ENCODE measurements at regions not wholly inside any gene's neighbourhood (a gene's known extent, or its start where the extent isn't known, plus 50 kb on each side); places are given as distances from the start of the nearest gene placed in this dataset.
"Not testable (repeated sequence)": the region's sequence is repeated elsewhere in the genome, so short reads cannot be mapped to it uniquely, and the experiment has no call there.

GRCh38 chr2:121052023-121052422, 233.0 kb downstream of the TFCP2L1 start:
- DNase-seq (ENCODE audit: low spot score) = no peak

DNA sequence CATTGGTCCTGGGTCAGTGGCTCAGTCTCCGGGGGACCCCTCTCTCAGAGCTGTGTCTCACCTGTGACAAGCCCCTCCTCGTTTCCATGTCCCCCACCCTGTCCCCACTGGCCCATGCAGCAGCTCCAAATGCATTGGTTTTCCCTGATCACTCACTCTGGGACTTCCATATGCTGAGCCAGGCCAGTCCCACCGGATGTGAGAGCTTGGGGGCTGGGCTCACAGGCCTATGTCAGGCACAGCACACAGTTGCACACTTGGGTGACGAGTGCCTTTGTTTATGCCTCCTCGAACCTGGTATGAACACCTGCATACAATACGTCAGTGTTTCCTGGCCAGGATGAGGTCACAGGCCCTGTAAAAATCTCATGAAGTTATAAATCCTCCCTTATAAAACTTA, 232.5 kb downstream of the TFCP2L1 start:
- no peak for DNase-seq (ENCODE audit: low spot score)

DNA sequence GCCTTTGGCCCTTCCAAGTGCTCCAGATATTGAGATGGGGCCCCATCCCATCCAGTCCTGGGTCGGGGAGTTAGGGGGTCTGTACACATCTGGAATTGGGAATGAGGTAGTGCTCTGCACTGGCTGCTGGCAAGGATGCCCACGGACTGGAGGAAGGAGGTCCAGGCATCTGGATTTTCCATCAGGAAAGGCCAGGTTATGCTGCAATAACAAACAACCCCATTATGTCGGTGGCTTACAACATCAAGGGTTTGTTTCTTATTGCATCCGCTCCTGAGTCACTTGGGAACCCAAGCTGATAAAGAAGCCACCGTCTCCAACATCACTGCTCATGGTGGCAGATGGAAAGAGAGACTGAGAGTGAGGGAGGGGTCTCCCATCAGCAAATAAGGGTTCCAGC, 229.9 kb downstream of the TFCP2L1 start:
- no peak for DNase-seq (ENCODE audit: low spot score)

GRCh38 chr2:121055501-121055900, 229.5 kb downstream of the TFCP2L1 start:
- no peak for DNase-seq (ENCODE audit: low spot score)

DNA sequence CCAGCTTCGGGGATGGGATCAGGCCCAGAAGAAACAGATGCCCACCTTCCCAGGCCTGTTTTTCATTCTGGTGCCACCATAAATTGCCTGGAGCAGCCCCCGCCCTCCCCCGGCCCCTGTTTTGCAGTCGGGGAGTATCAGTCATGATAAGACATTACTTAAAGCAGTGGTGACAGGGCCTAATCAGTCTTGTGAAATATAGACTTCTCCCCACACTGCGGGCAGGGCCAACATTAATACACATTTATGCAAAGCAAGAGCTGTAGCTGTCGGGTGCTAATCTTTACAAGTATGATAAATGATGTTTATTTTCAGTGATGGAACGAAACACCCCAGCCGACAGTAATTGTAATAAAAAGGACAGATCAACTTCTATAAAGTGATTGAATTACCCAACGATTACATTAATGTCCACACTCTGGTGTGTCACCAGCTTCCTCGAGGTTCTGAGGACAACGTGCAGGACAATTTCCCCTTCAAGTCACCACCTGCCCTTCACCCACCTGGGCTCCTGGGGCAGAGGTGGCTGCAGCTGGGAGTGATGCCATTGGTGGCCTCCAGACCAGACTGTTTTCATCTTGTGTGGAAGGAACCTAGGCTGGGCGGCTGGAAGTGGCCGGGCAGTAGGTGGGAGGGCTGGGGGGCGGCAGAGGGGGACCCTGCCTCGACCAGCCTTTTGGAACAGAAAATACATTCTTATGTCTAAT, 226.0 kb downstream of the TFCP2L1 start:
- no peak for DNase-seq (ENCODE audit: low spot score)

- no peak for DNase-seq (ENCODE audit: low spot score)
These were observed 225.1 kb downstream of the TFCP2L1 start for GRCh38 chr2:121059651-121060649.

DNA sequence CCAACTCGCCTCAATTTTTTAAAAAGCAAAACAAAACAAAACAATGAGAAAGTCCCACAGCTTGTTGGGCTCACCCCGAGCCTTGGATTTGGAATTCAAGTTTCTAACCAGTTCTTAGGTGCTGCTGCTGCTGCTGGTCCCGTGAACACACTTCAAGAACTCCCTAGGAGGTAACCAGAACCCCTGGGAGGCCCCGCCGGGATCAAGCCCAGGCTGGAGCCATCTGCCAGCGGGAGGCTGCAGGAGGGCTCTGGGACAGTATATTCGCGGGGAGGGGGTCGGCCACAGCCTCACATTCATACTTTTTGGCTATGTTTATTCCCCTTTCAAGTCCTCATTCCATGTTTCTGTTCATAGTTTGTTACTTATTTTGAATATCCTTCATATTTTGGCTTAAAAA, 223.4 kb downstream of the TFCP2L1 start:
- no peak for DNase-seq (ENCODE audit: low spot score)

DNA sequence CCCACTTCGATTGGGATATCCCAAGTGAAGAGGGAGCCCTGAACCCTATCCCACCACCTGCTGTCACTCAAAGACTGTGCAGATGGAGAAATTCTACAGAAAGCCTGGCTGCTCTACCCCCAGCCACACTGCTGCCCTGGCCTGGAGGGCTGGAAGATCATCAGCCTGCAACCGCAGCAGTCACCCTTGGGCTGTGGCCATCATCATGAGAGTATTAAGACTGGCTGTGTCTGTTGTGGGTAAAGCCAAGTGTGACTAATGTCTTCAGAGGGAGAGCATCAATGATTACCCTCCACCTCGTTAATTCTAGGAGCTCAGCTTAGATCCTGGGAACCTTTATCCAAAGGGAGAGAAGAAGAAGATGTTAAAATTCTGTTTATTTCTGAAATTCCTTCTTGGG, 221.5 kb downstream of the TFCP2L1 start:
- DNase-seq (ENCODE audit: low spot score) = no peak

DNA sequence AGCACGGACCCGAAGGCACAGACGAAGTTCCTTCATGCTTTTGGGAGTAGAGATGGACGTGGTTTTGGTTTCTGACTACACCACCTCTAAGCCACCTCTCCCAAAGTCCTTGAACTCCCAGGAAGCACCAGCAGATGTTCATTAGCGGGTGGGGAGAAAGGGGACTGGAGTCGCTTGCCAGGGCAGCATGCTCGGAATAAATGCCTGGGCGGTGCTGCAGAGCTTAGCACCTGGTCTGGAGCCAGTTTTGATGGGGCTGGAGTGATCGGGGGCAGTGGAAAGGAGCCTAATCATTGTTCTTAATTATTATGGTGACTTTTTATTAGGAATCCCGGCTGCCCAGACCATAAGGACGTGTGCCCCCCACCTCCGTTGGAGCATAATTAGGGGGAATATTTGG, 220.8 kb downstream of the TFCP2L1 start:
- DNase-seq (ENCODE audit: low spot score) = no peak

DNA sequence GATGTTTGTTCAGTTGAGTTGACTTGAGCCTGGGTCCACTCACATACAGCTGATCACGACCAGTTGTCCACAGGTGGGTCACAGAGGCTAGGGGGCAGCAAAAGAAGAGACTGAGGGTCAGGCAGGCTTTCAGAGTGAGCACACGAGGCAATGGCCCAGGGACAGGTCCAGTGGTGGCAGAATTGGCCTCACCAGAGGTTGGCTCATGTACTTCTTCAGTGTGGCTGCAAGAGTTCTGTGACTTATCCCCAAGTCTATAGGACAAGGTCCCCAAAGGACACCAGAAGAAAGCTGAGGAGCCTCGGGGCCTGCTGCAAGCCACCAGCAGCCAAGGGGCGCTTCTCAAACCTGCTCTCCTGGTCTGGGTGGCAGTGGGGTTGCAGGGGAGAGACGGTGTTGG, 219.8 kb downstream of the TFCP2L1 start:
- DNase-seq (ENCODE audit: low spot score) = no peak

DNA sequence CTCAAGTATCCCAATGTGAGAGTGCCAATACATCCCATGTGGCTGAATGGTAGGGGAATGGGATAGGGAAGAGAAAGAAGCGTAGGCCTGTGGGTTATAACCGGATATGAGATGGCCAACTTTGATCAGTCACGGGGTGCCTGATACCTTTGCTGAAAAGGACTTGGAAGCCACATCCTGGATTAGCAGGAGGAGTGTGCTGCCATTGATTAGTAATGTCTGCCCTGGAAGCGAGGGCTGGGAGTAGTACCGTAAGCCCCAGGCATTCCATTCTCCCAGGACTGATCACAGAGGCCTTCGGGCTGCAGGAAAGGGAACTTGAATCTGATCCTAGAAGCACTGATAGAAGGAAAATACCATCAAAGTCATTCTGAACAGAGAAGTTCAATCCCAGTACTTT, 218.5 kb downstream of the TFCP2L1 start:
- DNase-seq (ENCODE audit: low spot score) = no peak

- DNase-seq (ENCODE audit: low spot score) = no peak
These were observed 216.2 kb downstream of the TFCP2L1 start for GRCh38 chr2:121068851-121069250.

DNA sequence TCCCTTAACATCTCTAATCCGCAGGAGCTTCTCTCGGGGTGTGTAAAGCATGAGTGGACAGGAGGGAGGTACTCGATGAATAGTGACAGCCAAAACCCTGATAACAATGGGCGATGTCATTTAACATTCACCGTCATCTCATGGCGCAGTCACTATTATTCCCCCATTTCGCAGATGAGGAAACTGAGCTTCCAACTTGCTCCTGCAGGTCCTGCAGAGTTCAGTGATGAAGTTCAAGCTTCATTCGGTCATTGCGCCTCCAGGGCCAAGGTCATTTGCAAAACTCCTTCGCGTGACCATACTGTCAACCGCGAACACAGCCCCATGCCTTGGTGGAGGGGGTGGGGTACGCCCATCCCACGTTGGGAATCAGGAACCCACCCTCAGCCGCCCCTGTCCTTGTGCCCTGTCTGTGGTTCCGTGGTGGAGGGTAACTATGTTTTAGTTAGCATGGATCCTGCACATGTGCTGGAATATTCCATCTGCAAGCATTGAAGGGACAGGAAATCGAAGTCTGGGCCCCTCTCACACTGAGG, 215.5 kb downstream of the TFCP2L1 start:
- DNase-seq (ENCODE audit: low spot score) = no peak

- DNase-seq (ENCODE audit: low spot score) = not testable (repeated sequence)
These were observed 214.9 kb downstream of the TFCP2L1 start for GRCh38 chr2:121070061-121070460.

GRCh38 chr2:121071034-121071504, 213.9 kb downstream of the TFCP2L1 start:
- peak; percentile 88 for DNase-seq (ENCODE audit: low spot score)

DNA sequence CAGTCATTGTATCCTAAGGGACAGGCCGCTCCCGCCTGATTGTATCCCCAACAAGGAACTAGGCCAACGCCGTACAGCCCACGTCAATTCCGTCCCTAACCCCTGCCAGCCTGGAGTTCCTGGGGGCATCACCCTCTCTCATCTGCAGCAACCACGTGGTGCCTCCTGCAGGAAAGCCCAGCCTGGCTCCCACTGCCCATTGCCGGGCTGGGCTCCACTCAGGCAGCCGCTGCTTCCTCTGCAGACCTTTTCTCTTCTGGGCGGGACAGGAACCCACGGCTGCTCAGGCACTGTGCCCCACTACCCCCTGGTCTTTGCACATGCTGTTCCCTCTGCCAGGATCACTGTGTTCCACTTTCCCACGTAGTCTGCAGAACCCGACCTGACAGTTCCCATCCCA, 212.2 kb downstream of the TFCP2L1 start:
- no peak for DNase-seq (ENCODE audit: low spot score)

GRCh38 chr2:121073320-121074210, 211.4 kb downstream of the TFCP2L1 start:
- DNase-seq (ENCODE audit: low spot score) = no peak

- DNase-seq (ENCODE audit: low spot score) = no peak
These were observed 210.6 kb downstream of the TFCP2L1 start for GRCh38 chr2:121074293-121074932.

GRCh38 chr2:121075006-121075551, 209.9 kb downstream of the TFCP2L1 start:
- DNase-seq (ENCODE audit: low spot score) = peak; percentile 89

- no peak for DNase-seq (ENCODE audit: low spot score)
These were observed 209.1 kb downstream of the TFCP2L1 start for GRCh38 chr2:121075641-121076497.

All from hepatic stellate cell (primary cell).